ENCODE measurements at regions not wholly inside any gene's neighbourhood (a gene's known extent, or its start where the extent isn't known, plus 50 kb on each side); places are given as distances from the start of the nearest gene placed in this dataset.
"Not testable (repeated sequence)": the region's sequence is repeated elsewhere in the genome, so short reads cannot be mapped to it uniquely, and the experiment has no call there.

- TF ChIP-seq, protein P1, sequence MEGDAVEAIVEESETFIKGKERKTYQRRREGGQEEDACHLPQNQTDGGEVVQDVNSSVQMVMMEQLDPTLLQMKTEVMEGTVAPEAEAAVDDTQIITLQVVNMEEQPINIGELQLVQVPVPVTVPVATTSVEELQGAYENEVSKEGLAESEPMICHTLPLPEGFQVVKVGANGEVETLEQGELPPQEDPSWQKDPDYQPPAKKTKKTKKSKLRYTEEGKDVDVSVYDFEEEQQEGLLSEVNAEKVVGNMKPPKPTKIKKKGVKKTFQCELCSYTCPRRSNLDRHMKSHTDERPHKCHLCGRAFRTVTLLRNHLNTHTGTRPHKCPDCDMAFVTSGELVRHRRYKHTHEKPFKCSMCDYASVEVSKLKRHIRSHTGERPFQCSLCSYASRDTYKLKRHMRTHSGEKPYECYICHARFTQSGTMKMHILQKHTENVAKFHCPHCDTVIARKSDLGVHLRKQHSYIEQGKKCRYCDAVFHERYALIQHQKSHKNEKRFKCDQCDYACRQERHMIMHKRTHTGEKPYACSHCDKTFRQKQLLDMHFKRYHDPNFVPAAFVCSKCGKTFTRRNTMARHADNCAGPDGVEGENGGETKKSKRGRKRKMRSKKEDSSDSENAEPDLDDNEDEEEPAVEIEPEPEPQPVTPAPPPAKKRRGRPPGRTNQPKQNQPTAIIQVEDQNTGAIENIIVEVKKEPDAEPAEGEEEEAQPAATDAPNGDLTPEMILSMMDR (IDR thresholded peaks at IDR 0.05; ENCODE audit: control insufficient read depth, extremely low read depth, insufficient read depth): no peak
Measured at GRCh38 chr5:15106530-15107283, 235.1 kb upstream of the ANKH start.

DNA sequence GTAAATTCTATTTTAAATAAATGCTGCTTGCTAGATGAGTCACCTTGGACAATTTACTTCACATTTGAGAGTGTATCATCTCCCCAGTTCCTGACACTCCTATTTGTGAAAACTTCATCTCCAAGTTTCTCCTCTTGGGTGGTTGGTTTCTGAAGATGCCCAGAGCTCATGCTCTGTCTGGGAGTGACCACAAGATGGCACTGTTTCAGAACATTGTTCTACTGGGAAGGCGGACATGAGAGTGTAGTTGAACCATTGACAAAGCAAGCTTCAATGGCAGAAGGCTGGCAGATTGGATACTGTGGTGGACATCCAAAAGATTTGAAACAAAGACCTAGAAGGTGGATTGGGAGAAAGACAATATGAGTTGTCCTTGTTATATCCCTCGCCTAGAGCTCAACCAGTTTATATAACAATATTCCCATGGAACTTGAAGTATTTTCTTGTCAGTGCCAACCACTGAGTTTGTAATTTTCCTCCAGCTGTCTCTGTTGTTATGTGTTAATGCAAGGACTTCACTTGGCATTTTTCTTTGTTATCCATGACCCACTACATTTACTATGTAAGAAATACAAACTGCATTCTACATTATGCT lies 234.3 kb upstream of the ANKH start:
- TF ChIP-seq, protein P1 (IDR thresholded peaks at IDR 0.05; ENCODE audit: control insufficient read depth, extremely low read depth, insufficient read depth): peak; percentile 85
- peak; percentile 25 for DNase-seq (ENCODE audit: low read depth)
- no peak overlapping the region for H3K4me3 ChIP-seq (ENCODE audit: low read depth, low read length)

More at GRCh38 chr5:15106530-15107283, 235.1 kb upstream of the ANKH start:
- DNase-seq (ENCODE audit: low read depth): no peak
- H3K4me3 ChIP-seq (ENCODE audit: low read depth, low read length): no peak overlapping the region

- DNase-seq (ENCODE audit: low read depth): peak; percentile 80
- H3K4me3 ChIP-seq (ENCODE audit: low read depth, low read length): no peak overlapping the region
- TF ChIP-seq, protein P1 (IDR thresholded peaks at IDR 0.05; ENCODE audit: control insufficient read depth, extremely low read depth, insufficient read depth): no peak
Measured at GRCh38 chr5:15103864-15104263, 232.3 kb upstream of the ANKH start.

- TF ChIP-seq, protein P1 (IDR thresholded peaks at IDR 0.05; ENCODE audit: control insufficient read depth, extremely low read depth, insufficient read depth): no peak
- no peak overlapping the region for H3K4me3 ChIP-seq (ENCODE audit: low read depth, low read length)
- DNase-seq (ENCODE audit: low read depth): no peak
Measured at GRCh38 chr5:15103130-15103529, 231.6 kb upstream of the ANKH start.

DNA sequence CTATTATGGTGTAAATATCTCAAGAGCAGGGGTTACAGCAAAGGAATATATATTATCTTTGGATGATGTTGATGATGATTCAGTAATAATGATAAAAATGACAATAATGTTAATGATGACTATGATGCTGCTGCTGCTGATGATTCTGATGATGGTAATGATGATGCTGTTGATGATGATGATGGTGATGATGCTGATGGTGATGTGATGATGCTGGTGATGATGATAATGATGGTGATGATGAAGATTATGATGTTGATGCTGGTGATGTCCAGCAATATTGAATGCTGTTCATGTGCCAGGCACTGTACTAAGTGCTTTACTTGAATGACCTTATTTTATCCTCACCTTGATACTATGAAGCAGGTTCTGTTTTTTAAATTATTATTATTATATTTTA lies 226.0 kb upstream of the ANKH start:
- H3K4me3 ChIP-seq (ENCODE audit: low read depth, low read length): no peak overlapping the region
- TF ChIP-seq, protein P1 (IDR thresholded peaks at IDR 0.05; ENCODE audit: control insufficient read depth, extremely low read depth, insufficient read depth): no peak
- DNase-seq (ENCODE audit: low read depth): no peak

- DNase-seq (ENCODE audit: low read depth); H3K4me3 ChIP-seq (ENCODE audit: low read depth, low read length): not testable (repeated sequence)
Measured at GRCh38 chr5:15096686-15097085, 225.1 kb upstream of the ANKH start.

DNA sequence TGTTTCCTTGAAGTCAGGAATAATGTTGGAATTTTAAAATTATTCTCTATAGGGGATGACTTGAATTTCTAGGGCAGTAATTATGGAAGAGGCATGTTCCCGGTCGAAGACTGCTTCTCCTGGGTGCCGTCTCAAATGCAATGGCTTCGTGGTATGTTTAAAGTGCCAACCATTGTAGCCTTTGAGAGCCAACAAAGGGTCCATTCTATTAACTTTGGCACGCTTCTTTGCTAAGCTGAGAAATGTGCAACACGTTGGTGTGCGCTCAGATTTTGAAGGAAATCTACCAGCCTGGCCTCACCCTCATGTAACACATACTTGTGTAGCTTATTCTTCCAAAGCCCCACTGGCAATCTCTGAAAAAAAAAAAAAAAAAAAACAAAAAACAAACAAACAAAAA lies 221.2 kb upstream of the ANKH start:
- H3K4me3 ChIP-seq (ENCODE audit: low read depth, low read length): no peak overlapping the region
- no peak for DNase-seq (ENCODE audit: low read depth)
- TF ChIP-seq, protein P1 (IDR thresholded peaks at IDR 0.05; ENCODE audit: control insufficient read depth, extremely low read depth, insufficient read depth): no peak
